ENCODE measurements at regions not wholly inside any gene's neighbourhood (a gene's known extent, or its start where the extent isn't known, plus 50 kb on each side); places are given as distances from the start of the nearest gene placed in this dataset.

DNA sequence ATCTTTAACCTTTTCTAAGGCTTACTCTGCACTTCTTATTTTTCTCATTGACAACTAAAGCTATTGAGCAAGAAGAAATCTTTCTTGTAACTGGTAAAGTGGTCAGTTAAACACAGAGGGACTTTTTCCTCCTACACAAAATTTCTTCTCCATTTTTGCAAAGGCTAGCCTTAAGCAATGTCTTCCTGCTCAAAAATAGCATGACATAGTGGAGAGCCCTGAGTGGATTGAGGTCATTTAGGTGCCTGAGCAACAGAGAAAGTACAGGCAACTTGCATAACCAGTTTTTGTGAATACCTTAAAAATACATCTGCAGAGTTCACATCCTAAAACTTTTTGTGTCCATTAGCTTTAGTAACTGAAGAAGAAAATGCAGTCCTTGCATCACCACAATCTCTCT lies 144.7 kb upstream of the TTC14 start:
- Histone ChIP-seq H3K4me3 (ENCODE audit: low read length) (no peak overlapping the region), H3K4me1 (ENCODE audit: control insufficient read depth, insufficient read depth, low read length) (no peaks in the 10 kb centered on the region), H3K27ac (ENCODE audit: low read length) (no peak overlapping the region), H3K9me3 (ENCODE audit: control insufficient read depth, insufficient read depth, low read length) (no peaks in the 10 kb centered on the region), H3K27me3 (ENCODE audit: control insufficient read depth, insufficient read depth, low read length) (no peaks in the 10 kb centered on the region), H3K36me3 (ENCODE audit: control insufficient read depth, insufficient read depth, low read length) (no peaks in the 10 kb centered on the region)
- no peak for DNase-seq
- H3K4me1 Mint-ChIP-seq = no peaks in the 10 kb centered on the region
- intact Hi-C loops (cut with micrococcal nuclease) = no loop called here
- no peak overlapping the region for H3K27ac Mint-ChIP-seq
- no peak for ATAC-seq
- no peak overlapping the region for H3K4me3 Mint-ChIP-seq
- peaks cover 4 to 6% of the 10 kb centered on the region in 2 donors for H3K9me3 Mint-ChIP-seq
- TF ChIP-seq, protein P1, sequence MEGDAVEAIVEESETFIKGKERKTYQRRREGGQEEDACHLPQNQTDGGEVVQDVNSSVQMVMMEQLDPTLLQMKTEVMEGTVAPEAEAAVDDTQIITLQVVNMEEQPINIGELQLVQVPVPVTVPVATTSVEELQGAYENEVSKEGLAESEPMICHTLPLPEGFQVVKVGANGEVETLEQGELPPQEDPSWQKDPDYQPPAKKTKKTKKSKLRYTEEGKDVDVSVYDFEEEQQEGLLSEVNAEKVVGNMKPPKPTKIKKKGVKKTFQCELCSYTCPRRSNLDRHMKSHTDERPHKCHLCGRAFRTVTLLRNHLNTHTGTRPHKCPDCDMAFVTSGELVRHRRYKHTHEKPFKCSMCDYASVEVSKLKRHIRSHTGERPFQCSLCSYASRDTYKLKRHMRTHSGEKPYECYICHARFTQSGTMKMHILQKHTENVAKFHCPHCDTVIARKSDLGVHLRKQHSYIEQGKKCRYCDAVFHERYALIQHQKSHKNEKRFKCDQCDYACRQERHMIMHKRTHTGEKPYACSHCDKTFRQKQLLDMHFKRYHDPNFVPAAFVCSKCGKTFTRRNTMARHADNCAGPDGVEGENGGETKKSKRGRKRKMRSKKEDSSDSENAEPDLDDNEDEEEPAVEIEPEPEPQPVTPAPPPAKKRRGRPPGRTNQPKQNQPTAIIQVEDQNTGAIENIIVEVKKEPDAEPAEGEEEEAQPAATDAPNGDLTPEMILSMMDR (IDR thresholded peaks at IDR 0.05) = no peak
- no peaks in the 10 kb centered on the region for H3K27me3 Mint-ChIP-seq (ENCODE audit: low read depth in 2 of 2)
- no peaks in the 10 kb centered on the region for H3K36me3 Mint-ChIP-seq

DNA sequence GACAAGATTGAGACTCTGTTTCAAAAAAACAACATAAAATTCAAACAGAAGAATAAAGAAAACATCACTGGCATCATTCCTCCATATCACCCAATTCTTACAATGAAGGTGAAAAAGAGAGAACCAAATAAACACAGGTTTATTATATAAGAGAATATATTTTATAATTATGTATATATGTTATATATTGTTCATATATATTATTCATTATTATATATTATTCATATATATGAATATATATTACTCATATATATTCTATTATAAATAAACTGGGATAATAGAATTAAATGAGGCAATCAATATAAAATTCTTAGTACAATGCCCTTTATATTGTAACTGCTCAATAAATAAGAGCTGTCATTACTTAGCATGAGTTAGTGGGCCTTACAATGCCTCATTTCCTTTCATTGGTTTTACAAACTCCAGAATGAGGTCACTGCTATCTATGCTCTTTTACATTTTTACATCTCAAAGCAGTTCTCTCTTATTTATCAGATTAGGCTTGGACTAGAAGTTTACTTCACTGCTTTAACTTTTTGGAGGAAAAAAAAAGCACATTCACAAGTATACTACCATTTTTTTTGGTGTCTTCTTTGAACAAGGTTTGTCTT lies 135.5 kb upstream of the TTC14 start:
- Histone ChIP-seq H3K36me3 (ENCODE audit: control insufficient read depth, insufficient read depth, low read length) (no peaks in the 10 kb centered on the region), H3K4me1 (ENCODE audit: control insufficient read depth, insufficient read depth, low read length) (no peaks in the 10 kb centered on the region), H3K27me3 (ENCODE audit: control insufficient read depth, insufficient read depth, low read length) (no peaks in the 10 kb centered on the region), H3K9me3 (ENCODE audit: control insufficient read depth, insufficient read depth, low read length) (peaks cover 10% of the 10 kb centered on the region), H3K4me3 (ENCODE audit: low read length) (no peak overlapping the region), H3K27ac (ENCODE audit: low read length) (no peak overlapping the region)
- Mint-ChIP-seq H3K4me3 (no peak overlapping the region), H3K4me1 (no peaks in the 10 kb centered on the region), H3K27ac (no peak overlapping the region), H3K27me3 (ENCODE audit: low read depth in 2 of 2) (no peaks in the 10 kb centered on the region), H3K9me3 (peaks cover 3 to 22% of the 10 kb centered on the region in 2 donors), H3K36me3 (no peaks in the 10 kb centered on the region)
- ATAC-seq (no peak), DNase-seq (no peak)
- intact Hi-C loops (cut with micrococcal nuclease) = no loop called here
- TF ChIP-seq, protein P1 (IDR thresholded peaks at IDR 0.05) = no peak

DNA sequence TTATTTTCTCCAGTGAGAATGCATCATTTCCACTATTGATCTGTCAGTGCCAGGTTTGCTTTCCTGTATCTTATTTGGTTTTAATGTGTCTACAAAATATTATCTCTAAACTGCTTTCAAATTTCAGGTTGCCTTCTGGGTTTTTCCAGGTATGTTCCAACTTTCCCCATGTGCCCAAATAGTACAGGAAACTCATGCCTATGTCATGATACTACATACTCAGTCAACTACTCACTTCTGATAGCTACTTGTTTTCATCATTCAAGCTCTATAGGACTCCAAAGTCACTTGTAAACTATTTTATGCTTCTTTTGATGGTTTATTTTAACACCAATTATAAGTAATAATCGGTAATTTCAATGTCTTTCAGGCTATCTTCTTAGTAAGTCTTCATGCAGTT lies 134.8 kb upstream of the TTC14 start:
- ATAC-seq = no peak
- Histone ChIP-seq H3K27me3 (ENCODE audit: control insufficient read depth, insufficient read depth, low read length) (no peaks in the 10 kb centered on the region), H3K36me3 (ENCODE audit: control insufficient read depth, insufficient read depth, low read length) (no peaks in the 10 kb centered on the region), H3K4me1 (ENCODE audit: control insufficient read depth, insufficient read depth, low read length) (no peaks in the 10 kb centered on the region), H3K4me3 (ENCODE audit: low read length) (no peak overlapping the region), H3K9me3 (ENCODE audit: control insufficient read depth, insufficient read depth, low read length) (peaks cover 10% of the 10 kb centered on the region), H3K27ac (ENCODE audit: low read length) (no peak overlapping the region)
- Mint-ChIP-seq H3K36me3 (no peaks in the 10 kb centered on the region), H3K9me3 (peaks cover 3 to 22% of the 10 kb centered on the region in 2 donors), H3K4me1 (no peaks in the 10 kb centered on the region), H3K4me3 (no peak overlapping the region), H3K27me3 (ENCODE audit: low read depth in 2 of 2) (no peaks in the 10 kb centered on the region), H3K27ac (no peak overlapping the region)
- no CpG with 5 or more reads among the region's 1 CpG for WGBS (ENCODE audit: insufficient coverage)
- DNase-seq = no peak
- TF ChIP-seq, protein P1 (IDR thresholded peaks at IDR 0.05) = no peak
- intact Hi-C loops (cut with micrococcal nuclease) = no loop called here

DNA sequence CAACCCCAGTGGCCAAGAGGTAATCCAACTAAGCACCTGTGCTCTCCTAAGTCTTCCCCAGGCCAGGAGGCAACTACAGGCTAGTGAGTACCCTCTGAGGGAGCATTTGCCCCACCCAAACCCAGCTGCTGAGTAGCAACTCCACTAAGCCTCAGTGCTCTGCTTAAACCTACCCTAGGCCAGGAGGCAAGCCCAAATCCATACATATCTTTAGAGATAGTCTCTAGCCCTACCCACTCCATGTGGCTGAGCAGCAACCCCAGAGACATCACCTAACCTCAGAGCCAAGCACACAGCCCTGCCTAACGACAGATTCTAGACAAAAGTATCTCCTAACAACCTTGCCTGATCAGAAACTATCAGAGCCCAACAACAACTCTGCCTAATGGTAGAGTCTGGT lies 132.8 kb upstream of the TTC14 start:
- H3K4me3 ChIP-seq (ENCODE audit: low read length) = no peak overlapping the region
- no peak overlapping the region for H3K27ac ChIP-seq (ENCODE audit: low read length)
- H3K27ac Mint-ChIP-seq = no peak overlapping the region
- peaks cover 3 to 19% of the 10 kb centered on the region in 2 donors for H3K9me3 Mint-ChIP-seq
- DNase-seq (no peak), ATAC-seq (no peak)
- H3K27me3 ChIP-seq (ENCODE audit: control insufficient read depth, insufficient read depth, low read length) = no peaks in the 10 kb centered on the region
- no peaks in the 10 kb centered on the region for H3K36me3 ChIP-seq (ENCODE audit: control insufficient read depth, insufficient read depth, low read length)
- intact Hi-C loops (cut with micrococcal nuclease) = no loop called here
- no peaks in the 10 kb centered on the region for H3K27me3 Mint-ChIP-seq (ENCODE audit: low read depth in 2 of 2)
- H3K36me3 Mint-ChIP-seq = no peaks in the 10 kb centered on the region
- no peak overlapping the region for H3K4me3 Mint-ChIP-seq
- TF ChIP-seq, protein P1 (IDR thresholded peaks at IDR 0.05) = no peak
- H3K4me1 Mint-ChIP-seq = no peaks in the 10 kb centered on the region
- H3K9me3 ChIP-seq (ENCODE audit: control insufficient read depth, insufficient read depth, low read length) = peaks cover 10% of the 10 kb centered on the region
- no peaks in the 10 kb centered on the region for H3K4me1 ChIP-seq (ENCODE audit: control insufficient read depth, insufficient read depth, low read length)
- 64% methylated on average over 1 of the region's 1 CpG for WGBS (ENCODE audit: insufficient coverage)
